CD4-positive, alpha-beta T cell (primary cell): ENCODE measurements at regions not wholly inside any gene's neighbourhood (a gene's known extent, or its start where the extent isn't known, plus 50 kb on each side); places are given as distances from the start of the nearest gene placed in this dataset.
A peak's percentile ranks its signal among the peaks of the same experiment; 100 is the strongest.

Experiments
- ATAC-seq: fragments of 200-7000 bp; cut with Tn5 transposase; one replicate; pipeline ENCODE4 v1.10.0; 2022; ENCODE audit warnings: mild to moderate bottlenecking; ENCODE audit not compliant: poor library complexity
- CTCF ChIA-PET: fragments of 350-600 bp; sonication (Branson Sonifier 250); formaldehyde crosslinking; loops from one replicate; lab custom pipeline; 2021; ENCODE audit warnings: antibody characterized with exemption, inconsistent platforms; lab: Charles Lee
- POLR2A ChIA-PET: fragments of 350-600 bp; sonication (Branson Sonifier 250); formaldehyde crosslinking; loops from one replicate; lab custom pipeline; 2021; ENCODE audit warnings: antibody characterized with exemption, inconsistent platforms; lab: Charles Lee
- DNase-seq, 14 experiments: peaks; one replicate each; pipeline ENCODE4 v3.0.0-alpha.2; 2013 to 2020; ENCODE audit warnings: mixed read lengths in 2 of 14
- H3K27ac ChIP-seq, 2 donors: one replicate each; pipeline versions ENCODE4 v1.5.1 to v1.7.0; 2013; ENCODE audit warnings: low read length in 2 of 2, low read depth in 1 of 2, mild to moderate bottlenecking in 1 of 2
- H3K27me3 ChIP-seq, 2 experiments: 1 replicate in 1 of 2; 2 replicates in 1 of 2; pipeline versions ENCODE4 v1.6.1 to v1.7.0; 2013; ENCODE audit warnings: low read length in 2 of 2, control low read depth in 1 of 2, mild to moderate bottlenecking in 1 of 2, moderate library complexity in 1 of 2; ENCODE audit not compliant: insufficient read depth in 2 of 2, control insufficient read depth in 1 of 2
- H3K36me3 ChIP-seq: one replicate; pipeline ENCODE4 v1.6.1; 2013; ENCODE audit warnings: low read length, control low read depth; ENCODE audit not compliant: insufficient read depth
- H3K4me1 ChIP-seq: one replicate; pipeline ENCODE4 v1.6.1; 2013; ENCODE audit warnings: low read length, control low read depth; ENCODE audit not compliant: insufficient read depth
- H3K4me3 ChIP-seq: one replicate; pipeline ENCODE4 v1.5.1; 2013; ENCODE audit warnings: mild to moderate bottlenecking, low read length, moderate library complexity
- H3K9me3 ChIP-seq, 2 experiments: 1 replicate in 1 of 2; 2 replicates in 1 of 2; pipeline versions ENCODE4 v1.6.1 to v1.7.0; 2013; ENCODE audit warnings: low read length in 2 of 2, mild to moderate bottlenecking in 2 of 2, control low read depth in 1 of 2, moderate library complexity in 1 of 2; ENCODE audit not compliant: control insufficient read depth in 1 of 2, insufficient read depth in 1 of 2
- H3K27ac Mint-ChIP-seq: one replicate; pipeline ENCODE4 v1.8.0; 2020; ENCODE audit warnings: mixed read lengths
- H3K27me3 Mint-ChIP-seq: one replicate; pipeline ENCODE4 v1.8.0; 2021; ENCODE audit warnings: mixed read lengths
- H3K36me3 Mint-ChIP-seq: one replicate; pipeline ENCODE4 v1.8.0; 2021; ENCODE audit warnings: low read depth, mixed read lengths
- H3K4me1 Mint-ChIP-seq: one replicate; pipeline ENCODE4 v1.8.0; 2021; ENCODE audit warnings: low read depth, mixed read lengths
- H3K4me3 Mint-ChIP-seq: one replicate; pipeline ENCODE4 v1.8.0; 2020; ENCODE audit warnings: mild to moderate bottlenecking, mixed read lengths
- H3K9me3 Mint-ChIP-seq: one replicate; pipeline ENCODE4 v1.8.0; 2020; ENCODE audit warnings: mixed read lengths
- intact Hi-C, 2 experiments: fragments of 100-400 bp; cut with DNase I in 1 of 2; cut with micrococcal nuclease in 1 of 2; formaldehyde crosslinking; loops; one replicate each; pipeline versions ENCODE4 v1.15.1 to v1.9.0; 2023 to 2025; cut with DNase I, micrococcal nuclease
- TF ChIP-seq, protein P1 (sequence below): fragments of 200-600 bp; IDR thresholded peaks from one replicate; pipeline ENCODE4 v1.8.0; 2022; ENCODE audit warnings: antibody characterized with exemption, mild to moderate bottlenecking

DNA sequence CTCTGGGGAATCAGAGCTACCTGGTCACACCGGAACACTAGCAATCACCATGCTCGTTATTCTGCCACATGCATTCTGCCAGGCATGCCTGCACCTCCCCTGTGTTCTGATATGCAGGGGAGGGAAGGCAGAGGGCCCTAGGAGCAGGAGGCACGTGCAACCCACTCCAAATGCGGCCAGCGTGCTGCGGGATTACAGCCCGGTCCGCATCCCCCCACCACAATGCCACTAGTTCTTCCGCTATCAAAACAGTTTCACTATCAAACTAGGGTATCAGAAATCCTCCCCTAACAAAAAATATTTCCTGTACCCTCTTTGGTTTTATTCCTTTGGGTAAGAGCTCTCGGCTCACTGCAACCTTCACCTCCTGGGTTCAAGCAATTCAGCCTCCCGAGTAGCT is 223.2 kb upstream of the IGF1R start:
- ChIA-PET CTCF (no interaction called here), POLR2A (no interaction called here)
- peaks cover 11% of the 10 kb centered on the region for H3K4me1 Mint-ChIP-seq
- H3K4me3 Mint-ChIP-seq, result no peak overlapping the region
- no peaks in the 10 kb centered on the region for H3K36me3 Mint-ChIP-seq
- no peak overlapping the region for H3K27ac ChIP-seq
- intact Hi-C loops, result no loop called here
- no peak for ATAC-seq
- TF ChIP-seq, protein P1, sequence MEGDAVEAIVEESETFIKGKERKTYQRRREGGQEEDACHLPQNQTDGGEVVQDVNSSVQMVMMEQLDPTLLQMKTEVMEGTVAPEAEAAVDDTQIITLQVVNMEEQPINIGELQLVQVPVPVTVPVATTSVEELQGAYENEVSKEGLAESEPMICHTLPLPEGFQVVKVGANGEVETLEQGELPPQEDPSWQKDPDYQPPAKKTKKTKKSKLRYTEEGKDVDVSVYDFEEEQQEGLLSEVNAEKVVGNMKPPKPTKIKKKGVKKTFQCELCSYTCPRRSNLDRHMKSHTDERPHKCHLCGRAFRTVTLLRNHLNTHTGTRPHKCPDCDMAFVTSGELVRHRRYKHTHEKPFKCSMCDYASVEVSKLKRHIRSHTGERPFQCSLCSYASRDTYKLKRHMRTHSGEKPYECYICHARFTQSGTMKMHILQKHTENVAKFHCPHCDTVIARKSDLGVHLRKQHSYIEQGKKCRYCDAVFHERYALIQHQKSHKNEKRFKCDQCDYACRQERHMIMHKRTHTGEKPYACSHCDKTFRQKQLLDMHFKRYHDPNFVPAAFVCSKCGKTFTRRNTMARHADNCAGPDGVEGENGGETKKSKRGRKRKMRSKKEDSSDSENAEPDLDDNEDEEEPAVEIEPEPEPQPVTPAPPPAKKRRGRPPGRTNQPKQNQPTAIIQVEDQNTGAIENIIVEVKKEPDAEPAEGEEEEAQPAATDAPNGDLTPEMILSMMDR, result no peak
- no peak overlapping the region for H3K27ac Mint-ChIP-seq
- DNase-seq, result no peak
- H3K9me3 ChIP-seq, result peaks cover 0 to 22% of the 10 kb centered on the region in 2 experiments
- no peaks in the 10 kb centered on the region for H3K9me3 Mint-ChIP-seq
- H3K4me1 ChIP-seq, result peaks cover 22% of the 10 kb centered on the region
- H3K36me3 ChIP-seq, result no peaks in the 10 kb centered on the region
- peaks cover 46 to 61% of the 10 kb centered on the region in 2 experiments for H3K27me3 ChIP-seq
- peaks cover 77% of the 10 kb centered on the region for H3K27me3 Mint-ChIP-seq
- H3K4me3 ChIP-seq, result no peak overlapping the region

DNA sequence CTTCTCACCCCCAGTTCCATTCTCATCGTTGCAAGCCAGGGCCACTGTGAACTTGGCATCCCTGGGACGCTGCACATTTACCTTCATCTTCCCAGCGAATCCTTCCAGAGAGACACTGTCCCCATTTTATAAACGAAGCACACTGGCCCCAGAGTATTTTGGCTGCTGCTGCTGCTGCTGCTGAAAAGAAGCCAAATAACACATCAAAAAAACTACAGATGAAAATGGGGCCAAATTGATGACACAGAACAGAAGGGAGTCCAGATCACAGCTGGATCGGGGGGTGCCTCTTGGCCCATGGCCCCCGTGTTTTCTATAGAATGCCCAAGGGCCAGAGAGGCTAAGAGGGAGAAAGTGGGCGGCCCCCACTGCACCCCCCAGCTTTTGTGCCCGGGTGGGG is 221.0 kb upstream of the IGF1R start:
- Mint-ChIP-seq H3K36me3 (no peaks in the 10 kb centered on the region), H3K4me3 (no peak overlapping the region), H3K27ac (no peak overlapping the region), H3K9me3 (no peaks in the 10 kb centered on the region), H3K27me3 (peaks cover 82% of the 10 kb centered on the region), H3K4me1 (peaks cover 7% of the 10 kb centered on the region)
- CTCF ChIA-PET, result no interaction called here
- Histone ChIP-seq H3K36me3 (no peaks in the 10 kb centered on the region), H3K4me1 (peaks cover 8% of the 10 kb centered on the region), H3K27ac (no peak overlapping the region), H3K27me3 (peaks cover 31 to 47% of the 10 kb centered on the region in 2 experiments), H3K9me3 (peaks cover 0 to 6% of the 10 kb centered on the region in 2 experiments), H3K4me3 (no peak overlapping the region)
- TF ChIP-seq, protein P1, result no peak
- POLR2A ChIA-PET, result no interaction called here
- intact Hi-C loops, result no loop called here
- no peak for DNase-seq
- no peak for ATAC-seq

DNA sequence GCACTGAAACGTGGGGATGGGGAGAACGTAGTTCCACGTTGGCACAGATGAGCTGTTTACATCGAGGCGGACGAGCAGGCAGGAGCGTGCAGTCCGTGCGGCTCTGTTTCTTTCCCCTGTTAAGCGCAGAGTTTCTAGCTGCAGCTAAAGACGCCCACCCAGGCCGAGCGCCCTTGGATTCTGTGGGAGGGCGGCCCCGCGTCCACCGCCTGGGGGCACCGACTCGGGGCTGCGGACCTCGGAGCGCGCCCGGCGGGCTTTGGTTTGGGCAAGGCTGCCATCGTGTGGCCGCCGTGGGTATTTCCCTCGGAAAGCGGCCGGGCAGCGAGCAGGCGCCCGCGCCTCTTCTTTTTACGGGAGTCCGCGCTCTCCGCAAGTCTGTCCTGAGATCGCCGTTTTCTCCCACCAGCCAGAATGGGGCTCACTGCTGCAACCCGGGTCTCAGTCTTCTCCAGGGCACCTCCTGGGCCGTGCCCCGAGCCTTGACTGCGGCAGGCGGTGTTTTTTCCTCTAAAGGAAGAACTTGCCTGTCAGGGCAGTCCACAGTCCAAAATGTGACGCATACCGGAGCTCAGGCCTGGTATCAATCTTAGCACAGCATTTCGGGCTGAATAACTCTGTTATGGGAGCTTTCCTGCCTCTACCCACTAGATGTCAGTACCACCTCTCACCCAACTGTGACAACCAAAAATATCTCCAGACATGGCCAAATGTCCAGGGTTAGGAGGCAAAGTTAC is 219.9 kb upstream of the IGF1R start:
- H3K4me1 Mint-ChIP-seq, result peaks cover 7% of the 10 kb centered on the region
- peaks cover 74% of the 10 kb centered on the region for H3K27me3 Mint-ChIP-seq
- Histone ChIP-seq H3K4me1 (peaks cover 8% of the 10 kb centered on the region), H3K36me3 (no peaks in the 10 kb centered on the region), H3K27me3 (peaks cover 28 to 39% of the 10 kb centered on the region in 2 experiments), H3K9me3 (peaks cover 0 to 4% of the 10 kb centered on the region in 2 experiments), H3K27ac (no peak overlapping the region), H3K4me3 (peak overlapping the region; percentile 20)
- TF ChIP-seq, protein P1, result peak; percentile 83
- no peaks in the 10 kb centered on the region for H3K36me3 Mint-ChIP-seq
- peak; percentile 64 for ATAC-seq
- no peak overlapping the region for H3K27ac Mint-ChIP-seq
- no peaks in the 10 kb centered on the region for H3K9me3 Mint-ChIP-seq
- H3K4me3 Mint-ChIP-seq, result peak overlapping the region; percentile 42
- ChIA-PET POLR2A (no interaction called here), CTCF (interaction anchor here (1.0 to 2.1 kb wide), 2 partner anchors 13 to 117 kb away, joined by 3 to 8 read pairs; no protein-coding TSS in a partner anchor)
- peak; percentile 21 to 71 (median 50) for DNase-seq
- intact Hi-C loops, result no loop called here
